ENCODE measurements at regions not wholly inside any gene's neighbourhood (a gene's known extent, or its start where the extent isn't known, plus 50 kb on each side); places are given as distances from the start of the nearest gene placed in this dataset.

- Mint-ChIP-seq H3K27ac (ENCODE audit: unreplicated experiment) (no peak overlapping the region), H3K4me3 (no peak overlapping the region), H3K9me3 (no peaks in the 10 kb centered on the region), H3K4me1 (peaks cover 15% of the 10 kb centered on the region), H3K27me3 (ENCODE audit: low read depth) (no peaks in the 10 kb centered on the region), H3K36me3 (ENCODE audit: low read depth) (no peaks in the 10 kb centered on the region)
- no peak for TF ChIP-seq CTCF (conservative IDR thresholded peaks at IDR 0.05)
- no peak for DNase-seq (ENCODE audit: low read depth, low spot score)
Observed at GRCh38 chr1:61011561-61012263, 70.6 kb upstream of the NFIA start.

GRCh38 chr1:61007534-61008364 is 74.6 kb upstream of the NFIA start:
- no peak for DNase-seq (ENCODE audit: low read depth, low spot score)
- Mint-ChIP-seq H3K4me3 (no peak overlapping the region), H3K36me3 (ENCODE audit: low read depth) (no peaks in the 10 kb centered on the region)

GRCh38 chr1:61005614-61006580 is 76.5 kb upstream of the NFIA start:
- Mint-ChIP-seq H3K4me1 (peaks cover 28% of the 10 kb centered on the region), H3K27me3 (ENCODE audit: low read depth) (no peaks in the 10 kb centered on the region), H3K4me3 (no peak overlapping the region), H3K36me3 (ENCODE audit: low read depth) (no peaks in the 10 kb centered on the region), H3K27ac (ENCODE audit: unreplicated experiment) (no peak overlapping the region), H3K9me3 (no peaks in the 10 kb centered on the region)
- peak; percentile 26 for DNase-seq (ENCODE audit: low read depth, low spot score)
- TF ChIP-seq CTCF (conservative IDR thresholded peaks at IDR 0.05) = no peak

More at GRCh38 chr1:61007534-61008364, 74.6 kb upstream of the NFIA start:
- Mint-ChIP-seq H3K27me3 (ENCODE audit: low read depth) (no peaks in the 10 kb centered on the region), H3K27ac (ENCODE audit: unreplicated experiment) (no peak overlapping the region), H3K9me3 (no peaks in the 10 kb centered on the region), H3K4me1 (peaks cover 31% of the 10 kb centered on the region)
- TF ChIP-seq CTCF (conservative IDR thresholded peaks at IDR 0.05) = no peak

- Mint-ChIP-seq H3K27ac (ENCODE audit: unreplicated experiment) (no peak overlapping the region), H3K9me3 (no peaks in the 10 kb centered on the region), H3K4me3 (no peak overlapping the region), H3K27me3 (ENCODE audit: low read depth) (no peaks in the 10 kb centered on the region), H3K36me3 (ENCODE audit: low read depth) (no peaks in the 10 kb centered on the region), H3K4me1 (peaks cover 28% of the 10 kb centered on the region)
- TF ChIP-seq CTCF (conservative IDR thresholded peaks at IDR 0.05) = no peak
- no peak for DNase-seq (ENCODE audit: low read depth, low spot score)
Observed at GRCh38 chr1:61004262-61005003, 77.9 kb upstream of the NFIA start.
